ACC112 (cell line): ENCODE measurements at regions not wholly inside any gene's neighbourhood (a gene's known extent, or its start where the extent isn't known, plus 50 kb on each side); places are given as distances from the start of the nearest gene placed in this dataset.
"Not testable (repeated sequence)": the region's sequence is repeated elsewhere in the genome, so short reads cannot be mapped to it uniquely, and the experiment has no call there.

Experiments
- H2AFZ ChIP-seq: fragments of 200-600 bp; sonication (generic); one replicate; pipeline ENCODE4 v1.6.0; 2017; ENCODE audit warnings: antibody characterized with exemption, low read length; ENCODE audit not compliant: unreplicated experiment
- H3K27ac ChIP-seq: fragments of 200-600 bp; sonication (generic); 2 replicates; pipeline ENCODE4 v1.5.1; 2014; ENCODE audit warnings: low read depth, mild to moderate bottlenecking, antibody characterized with exemption, low read length, moderate library complexity
- H3K27me3 ChIP-seq: fragments of 200-600 bp; sonication (generic); 2 replicates; pipeline ENCODE4 v1.6.1; 2014; ENCODE audit warnings: mild to moderate bottlenecking, antibody characterized with exemption, low read length, moderate library complexity, mixed read lengths; ENCODE audit not compliant: insufficient read depth
- H3K36me3 ChIP-seq: fragments of 200-600 bp; sonication (generic); 2 replicates; pipeline ENCODE4 v1.6.1; 2016; ENCODE audit warnings: mild to moderate bottlenecking, antibody characterized with exemption, low read length, moderate library complexity, mixed read lengths; ENCODE audit not compliant: insufficient read depth
- H3K4me1 ChIP-seq: fragments of 200-600 bp; sonication (generic); one replicate; pipeline ENCODE4 v1.6.1; 2016; ENCODE audit warnings: low read length, mixed read lengths; ENCODE audit not compliant: insufficient read depth, unreplicated experiment, control insufficient read depth
- H3K4me3 ChIP-seq: fragments of 200-600 bp; sonication (generic); 2 replicates; pipeline ENCODE4 v1.5.1; 2014; ENCODE audit warnings: mild to moderate bottlenecking, low read depth, low read length
- H3K79me2 ChIP-seq: fragments of 200-600 bp; sonication (generic); one replicate; pipeline ENCODE4 v1.6.0; 2016; ENCODE audit warnings: low read length; ENCODE audit not compliant: control insufficient read depth, unreplicated experiment, insufficient read depth

GRCh38 chr13:50285283-50285682 is 270.0 kb downstream of the KCNRG start:
- no peaks in the 10 kb centered on the region for H3K36me3 ChIP-seq
- no peaks in the 10 kb centered on the region for H3K4me1 ChIP-seq
- no peak overlapping the region for H3K4me3 ChIP-seq
- H3K27ac ChIP-seq = no peak overlapping the region
- no peaks in the 10 kb centered on the region for H3K27me3 ChIP-seq
- no peaks in the 10 kb centered on the region for H3K79me2 ChIP-seq
- no peak overlapping the region for H2AFZ ChIP-seq

- Histone ChIP-seq H3K4me3 (no peak overlapping the region), H3K36me3 (no peaks in the 10 kb centered on the region), H2AFZ (no peak overlapping the region), H3K27me3 (no peaks in the 10 kb centered on the region), H3K4me1 (no peaks in the 10 kb centered on the region), H3K79me2 (no peaks in the 10 kb centered on the region), H3K27ac (no peak overlapping the region)
These were observed 271.1 kb downstream of the KCNRG start for GRCh38 chr13:50286324-50286723.

GRCh38 chr13:50290186-50290585 is 274.9 kb downstream of the KCNRG start:
- no peak overlapping the region for H2AFZ ChIP-seq
- H3K4me3 ChIP-seq = no peak overlapping the region
- H3K27me3 ChIP-seq = no peaks in the 10 kb centered on the region
- H3K36me3 ChIP-seq = no peaks in the 10 kb centered on the region
- no peaks in the 10 kb centered on the region for H3K4me1 ChIP-seq
- no peaks in the 10 kb centered on the region for H3K79me2 ChIP-seq
- H3K27ac ChIP-seq = no peak overlapping the region

- Histone ChIP-seq H3K27me3 (no peaks in the 10 kb centered on the region), H3K27ac (no peak overlapping the region), H3K4me1 (no peaks in the 10 kb centered on the region), H2AFZ (no peak overlapping the region), H3K79me2 (no peaks in the 10 kb centered on the region), H3K4me3 (no peak overlapping the region), H3K36me3 (no peaks in the 10 kb centered on the region)
These were observed 276.4 kb downstream of the KCNRG start for GRCh38 chr13:50291611-50292010.

- Histone ChIP-seq H2AFZ (no peak overlapping the region), H3K27me3 (no peaks in the 10 kb centered on the region), H3K27ac (no peak overlapping the region), H3K4me3 (no peak overlapping the region), H3K36me3 (no peaks in the 10 kb centered on the region), H3K79me2 (no peaks in the 10 kb centered on the region), H3K4me1 (no peaks in the 10 kb centered on the region)
These were observed 276.8 kb downstream of the KCNRG start for GRCh38 chr13:50292081-50292480.

- not testable (repeated sequence) for H3K79me2 ChIP-seq, H3K27me3 ChIP-seq, H3K4me3 ChIP-seq, H2AFZ ChIP-seq, H3K36me3 ChIP-seq, H3K27ac ChIP-seq, H3K4me1 ChIP-seq
These were observed 279.2 kb downstream of the KCNRG start for GRCh38 chr13:50294425-50294824.

GRCh38 chr13:50299546-50300249 is 284.5 kb downstream of the KCNRG start:
- H3K27me3 ChIP-seq = no peaks in the 10 kb centered on the region
- no peak overlapping the region for H3K27ac ChIP-seq
- no peak overlapping the region for H3K4me3 ChIP-seq
- H3K36me3 ChIP-seq = no peaks in the 10 kb centered on the region
- H3K79me2 ChIP-seq = no peaks in the 10 kb centered on the region
- no peak overlapping the region for H2AFZ ChIP-seq
- H3K4me1 ChIP-seq = no peaks in the 10 kb centered on the region

- Histone ChIP-seq H3K79me2 (no peaks in the 10 kb centered on the region), H3K4me3 (no peak overlapping the region), H2AFZ (no peak overlapping the region), H3K27me3 (no peaks in the 10 kb centered on the region), H3K36me3 (no peaks in the 10 kb centered on the region), H3K27ac (no peak overlapping the region), H3K4me1 (no peaks in the 10 kb centered on the region)
These were observed 288.9 kb downstream of the KCNRG start for GRCh38 chr13:50303963-50304721.

- no peaks in the 10 kb centered on the region for H3K79me2 ChIP-seq
- no peak overlapping the region for H3K4me3 ChIP-seq
- H3K4me1 ChIP-seq = no peaks in the 10 kb centered on the region
- H3K27me3 ChIP-seq = no peaks in the 10 kb centered on the region
- no peaks in the 10 kb centered on the region for H3K36me3 ChIP-seq
- H2AFZ ChIP-seq = no peak overlapping the region
- no peak overlapping the region for H3K27ac ChIP-seq
These were observed 290.9 kb downstream of the KCNRG start for GRCh38 chr13:50306156-50306555.

GRCh38 chr13:50309318-50309717 is 294.1 kb downstream of the KCNRG start:
- no peak overlapping the region for H2AFZ ChIP-seq
- no peaks in the 10 kb centered on the region for H3K36me3 ChIP-seq
- no peaks in the 10 kb centered on the region for H3K27me3 ChIP-seq
- H3K79me2 ChIP-seq = no peaks in the 10 kb centered on the region
- no peaks in the 10 kb centered on the region for H3K4me1 ChIP-seq
- H3K27ac ChIP-seq = no peak overlapping the region
- H3K4me3 ChIP-seq = no peak overlapping the region
